HL-60 (cell line): ENCODE measurements at regions not wholly inside any gene's neighbourhood (a gene's known extent, or its start where the extent isn't known, plus 50 kb on each side); places are given as distances from the start of the nearest gene placed in this dataset.

Experiments used
- DNase-seq, 2 experiments: peaks; one replicate each; pipeline ENCODE4 v3.0.0-alpha.2; 2010 to 2020; ENCODE audit warnings: low read depth in 1 of 2, low spot score in 1 of 2
- H3K27ac ChIP-seq: fragments of 250-450 bp; sonication (Bioruptor Pico); replicated peaks from 2 replicates; pipeline ENCODE4 v1.5.1; 2020; ENCODE audit warnings: mild to moderate bottlenecking, moderate library complexity
- H3K27me3 ChIP-seq: fragments of 250-450 bp; sonication (Bioruptor Pico); 2 replicates; pipeline ENCODE4 v1.5.1; 2021; ENCODE audit warnings: mild to moderate bottlenecking, moderate library complexity; ENCODE audit not compliant: insufficient read depth, poor library complexity, severe bottlenecking
- H3K4me3 ChIP-seq: replicated peaks from 2 replicates; pipeline ENCODE4 v1.5.1; 2011; ENCODE audit warnings: mild to moderate bottlenecking, control low read depth, low read length; ENCODE audit not compliant: insufficient read depth
- GABPA ChIP-seq: IDR thresholded peaks from 2 replicates; pipeline ENCODE4 v1.6.1; 2012; ENCODE audit warnings: low read depth
- POLR2AphosphoS5 ChIP-seq: IDR thresholded peaks from 2 replicates; pipeline ENCODE4 v1.6.1; 2012; ENCODE audit warnings: low read depth
- SPI1 ChIP-seq: IDR thresholded peaks from 2 replicates; pipeline ENCODE4 v1.6.1; 2012; ENCODE audit warnings: low read depth, mild to moderate bottlenecking, borderline replicate concordance
- TF ChIP-seq, protein P1 (sequence below): IDR thresholded peaks from 2 replicates; pipeline ENCODE4 v1.6.1; 2012; ENCODE audit warnings: low read depth; ENCODE audit not compliant: insufficient replicate concordance
- TF ChIP-seq, protein P2 (sequence below): IDR thresholded peaks from one replicate; pipeline ENCODE4 v1.5.1; 2011; ENCODE audit warnings: low read length, control low read depth, inconsistent platforms; ENCODE audit not compliant: insufficient read depth

DNA sequence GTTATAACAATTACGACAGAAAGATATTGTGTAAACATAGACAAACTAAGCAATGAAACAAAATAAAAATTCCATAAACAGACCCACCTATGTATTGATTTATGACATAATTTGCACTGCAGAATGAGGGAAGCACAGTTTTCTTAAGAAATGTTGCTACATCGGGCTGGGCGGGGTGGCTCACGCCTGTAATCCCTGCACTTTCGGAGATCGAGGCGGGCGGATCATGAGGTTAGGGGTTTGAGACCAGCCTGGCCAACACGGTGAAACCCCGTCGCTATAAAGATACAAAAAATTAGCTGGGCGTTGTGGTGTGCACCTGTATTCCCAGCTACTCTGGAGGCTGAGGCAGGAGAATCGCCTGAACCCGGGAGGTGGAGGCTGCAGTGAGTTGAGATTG, 1344.4 kb upstream of the WWC1 start:
- no peak for DNase-seq
- H3K27me3 ChIP-seq, result no peaks in the 10 kb centered on the region
- no peak overlapping the region for H3K4me3 ChIP-seq
- H3K27ac ChIP-seq, result no peak overlapping the region
- TF ChIP-seq, protein P1, sequence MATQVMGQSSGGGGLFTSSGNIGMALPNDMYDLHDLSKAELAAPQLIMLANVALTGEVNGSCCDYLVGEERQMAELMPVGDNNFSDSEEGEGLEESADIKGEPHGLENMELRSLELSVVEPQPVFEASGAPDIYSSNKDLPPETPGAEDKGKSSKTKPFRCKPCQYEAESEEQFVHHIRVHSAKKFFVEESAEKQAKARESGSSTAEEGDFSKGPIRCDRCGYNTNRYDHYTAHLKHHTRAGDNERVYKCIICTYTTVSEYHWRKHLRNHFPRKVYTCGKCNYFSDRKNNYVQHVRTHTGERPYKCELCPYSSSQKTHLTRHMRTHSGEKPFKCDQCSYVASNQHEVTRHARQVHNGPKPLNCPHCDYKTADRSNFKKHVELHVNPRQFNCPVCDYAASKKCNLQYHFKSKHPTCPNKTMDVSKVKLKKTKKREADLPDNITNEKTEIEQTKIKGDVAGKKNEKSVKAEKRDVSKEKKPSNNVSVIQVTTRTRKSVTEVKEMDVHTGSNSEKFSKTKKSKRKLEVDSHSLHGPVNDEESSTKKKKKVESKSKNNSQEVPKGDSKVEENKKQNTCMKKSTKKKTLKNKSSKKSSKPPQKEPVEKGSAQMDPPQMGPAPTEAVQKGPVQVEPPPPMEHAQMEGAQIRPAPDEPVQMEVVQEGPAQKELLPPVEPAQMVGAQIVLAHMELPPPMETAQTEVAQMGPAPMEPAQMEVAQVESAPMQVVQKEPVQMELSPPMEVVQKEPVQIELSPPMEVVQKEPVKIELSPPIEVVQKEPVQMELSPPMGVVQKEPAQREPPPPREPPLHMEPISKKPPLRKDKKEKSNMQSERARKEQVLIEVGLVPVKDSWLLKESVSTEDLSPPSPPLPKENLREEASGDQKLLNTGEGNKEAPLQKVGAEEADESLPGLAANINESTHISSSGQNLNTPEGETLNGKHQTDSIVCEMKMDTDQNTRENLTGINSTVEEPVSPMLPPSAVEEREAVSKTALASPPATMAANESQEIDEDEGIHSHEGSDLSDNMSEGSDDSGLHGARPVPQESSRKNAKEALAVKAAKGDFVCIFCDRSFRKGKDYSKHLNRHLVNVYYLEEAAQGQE, result no peak
- TF ChIP-seq, protein P2, sequence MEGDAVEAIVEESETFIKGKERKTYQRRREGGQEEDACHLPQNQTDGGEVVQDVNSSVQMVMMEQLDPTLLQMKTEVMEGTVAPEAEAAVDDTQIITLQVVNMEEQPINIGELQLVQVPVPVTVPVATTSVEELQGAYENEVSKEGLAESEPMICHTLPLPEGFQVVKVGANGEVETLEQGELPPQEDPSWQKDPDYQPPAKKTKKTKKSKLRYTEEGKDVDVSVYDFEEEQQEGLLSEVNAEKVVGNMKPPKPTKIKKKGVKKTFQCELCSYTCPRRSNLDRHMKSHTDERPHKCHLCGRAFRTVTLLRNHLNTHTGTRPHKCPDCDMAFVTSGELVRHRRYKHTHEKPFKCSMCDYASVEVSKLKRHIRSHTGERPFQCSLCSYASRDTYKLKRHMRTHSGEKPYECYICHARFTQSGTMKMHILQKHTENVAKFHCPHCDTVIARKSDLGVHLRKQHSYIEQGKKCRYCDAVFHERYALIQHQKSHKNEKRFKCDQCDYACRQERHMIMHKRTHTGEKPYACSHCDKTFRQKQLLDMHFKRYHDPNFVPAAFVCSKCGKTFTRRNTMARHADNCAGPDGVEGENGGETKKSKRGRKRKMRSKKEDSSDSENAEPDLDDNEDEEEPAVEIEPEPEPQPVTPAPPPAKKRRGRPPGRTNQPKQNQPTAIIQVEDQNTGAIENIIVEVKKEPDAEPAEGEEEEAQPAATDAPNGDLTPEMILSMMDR, result no peak
- TF ChIP-seq SPI1, result no peak
- no peak for TF ChIP-seq POLR2AphosphoS5
- TF ChIP-seq GABPA, result no peak

DNA sequence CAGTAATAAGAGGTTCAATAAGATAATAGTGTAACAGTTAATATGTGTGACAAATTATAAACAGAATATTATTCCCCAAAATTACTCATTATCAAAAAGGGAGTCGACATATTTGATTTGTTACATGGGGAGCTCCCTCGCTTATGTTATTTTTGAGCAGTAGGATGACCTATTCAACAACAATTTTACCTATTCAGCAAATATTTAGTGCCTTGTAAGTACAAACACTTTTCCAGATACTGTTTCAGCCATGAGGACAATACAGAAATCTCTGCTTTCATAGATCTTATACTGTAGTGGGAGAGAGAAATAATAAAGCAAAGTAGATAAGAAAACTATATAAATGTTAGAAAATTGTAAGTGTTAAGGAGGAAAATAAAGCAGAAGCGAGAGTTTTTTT, 1342.8 kb upstream of the WWC1 start:
- no peak for DNase-seq
- Histone ChIP-seq H3K27me3 (no peaks in the 10 kb centered on the region), H3K27ac (no peak overlapping the region), H3K4me3 (no peak overlapping the region)
- TF ChIP-seq, protein P1, result no peak
- TF ChIP-seq, protein P2, result no peak
- TF ChIP-seq POLR2AphosphoS5, result no peak
- no peak for TF ChIP-seq GABPA
- no peak for TF ChIP-seq SPI1

DNA sequence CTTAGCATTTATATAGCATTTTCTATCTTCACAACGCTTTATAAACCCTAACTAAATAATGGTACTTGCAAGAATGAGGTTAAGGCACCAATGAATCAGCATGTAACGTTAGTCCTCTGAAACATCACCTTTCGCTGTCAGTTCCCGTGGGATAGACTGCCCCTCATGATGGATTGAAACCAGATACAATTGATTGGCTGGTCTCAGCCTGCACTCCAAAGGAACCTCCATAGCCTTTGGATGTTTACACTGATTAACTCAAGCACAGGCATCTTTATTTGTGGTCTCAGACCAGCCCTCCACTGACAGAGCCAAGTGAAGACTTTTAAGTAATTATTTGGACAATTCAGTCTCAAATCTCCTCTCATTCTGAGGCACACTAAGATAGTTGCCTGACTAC, 1339.4 kb upstream of the WWC1 start:
- TF ChIP-seq, protein P2, result no peak
- TF ChIP-seq SPI1, result no peak
- TF ChIP-seq, protein P1, result no peak
- TF ChIP-seq GABPA, result no peak
- no peak for TF ChIP-seq POLR2AphosphoS5
- H3K27ac ChIP-seq, result no peak overlapping the region
- no peaks in the 10 kb centered on the region for H3K27me3 ChIP-seq
- no peak for DNase-seq
- no peak overlapping the region for H3K4me3 ChIP-seq
